ENCODE measurements at regions not wholly inside any gene's neighbourhood (a gene's known extent, or its start where the extent isn't known, plus 50 kb on each side); places are given as distances from the start of the nearest gene placed in this dataset.
"Not testable (repeated sequence)": the region's sequence is repeated elsewhere in the genome, so short reads cannot be mapped to it uniquely, and the experiment has no call there.

DNA sequence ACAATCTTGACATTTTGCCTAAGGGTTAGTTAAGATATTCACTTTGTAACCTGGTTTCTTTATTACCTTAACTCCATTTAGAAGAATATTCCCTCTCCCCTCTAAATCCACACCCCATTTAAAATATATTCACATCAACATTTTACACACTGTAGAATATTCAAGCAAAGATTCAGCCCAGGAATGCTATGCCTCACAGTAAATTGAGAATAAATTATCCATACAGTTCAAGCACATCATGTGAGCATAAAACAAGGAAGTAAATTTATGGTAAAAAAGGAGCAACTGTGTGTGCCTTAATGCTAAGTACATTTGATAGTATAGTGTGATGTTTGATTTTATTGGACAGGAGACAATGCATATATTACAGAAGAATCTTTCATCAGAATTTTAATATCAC, 806.6 kb upstream of the KIF2B start:
- no peak for DNase-seq

DNA sequence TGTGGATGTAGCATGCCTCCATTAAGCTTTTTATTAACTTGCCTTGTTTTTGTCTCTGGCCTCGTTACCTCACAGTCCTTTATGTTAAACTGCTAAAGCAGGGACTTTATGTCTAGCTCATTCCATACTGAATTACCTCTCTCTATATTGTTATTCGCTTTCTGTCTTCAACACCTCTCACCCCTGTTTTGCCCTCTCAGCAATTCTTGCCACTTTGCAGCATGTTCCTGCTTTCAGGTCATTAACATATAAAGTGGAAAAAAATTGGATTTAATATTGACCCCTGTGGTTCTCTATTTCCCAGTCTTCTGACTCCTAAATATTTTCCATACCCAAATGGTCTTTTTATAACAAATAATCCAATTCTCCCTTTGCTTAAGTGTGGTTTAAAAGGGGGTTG, 810.4 kb upstream of the KIF2B start:
- DNase-seq: no peak

DNA sequence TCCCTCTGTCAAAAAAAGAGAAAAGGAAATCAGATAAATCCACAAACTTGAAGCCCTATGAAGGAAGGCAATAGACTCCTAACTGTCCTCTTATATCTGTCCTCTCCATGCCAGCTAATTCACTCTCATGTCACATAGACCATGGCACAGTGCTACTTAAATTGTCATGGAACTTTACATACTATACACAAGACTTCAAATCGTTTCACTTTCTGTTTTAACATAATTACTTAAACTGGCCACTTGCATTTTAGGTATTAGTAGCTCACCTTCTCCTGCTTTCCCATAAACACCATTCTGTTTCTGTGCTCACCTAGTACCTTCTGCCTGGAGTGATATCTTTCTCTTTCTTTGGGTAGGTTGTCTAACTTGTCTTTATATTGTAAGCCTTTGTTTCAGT, 816.7 kb upstream of the KIF2B start:
- no peak for DNase-seq

DNA sequence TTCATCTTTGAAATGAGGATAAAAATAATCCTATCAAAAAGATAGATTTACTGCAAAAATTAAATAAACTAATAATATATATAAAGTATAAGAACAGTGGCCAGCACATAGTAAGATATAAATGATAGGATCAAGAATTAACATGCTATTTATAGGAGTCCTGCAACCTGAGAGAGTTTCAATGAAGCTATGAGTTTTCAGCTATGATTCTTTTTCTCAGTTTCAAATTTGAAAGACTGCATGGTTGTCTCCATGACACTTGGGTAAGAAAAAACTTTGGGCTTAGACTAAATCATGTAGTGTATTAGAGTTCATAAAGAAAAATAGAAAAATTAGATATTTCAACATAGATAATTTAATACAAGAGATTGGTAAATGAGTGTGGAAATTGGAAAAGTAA, 817.8 kb upstream of the KIF2B start:
- DNase-seq: no peak

DNA sequence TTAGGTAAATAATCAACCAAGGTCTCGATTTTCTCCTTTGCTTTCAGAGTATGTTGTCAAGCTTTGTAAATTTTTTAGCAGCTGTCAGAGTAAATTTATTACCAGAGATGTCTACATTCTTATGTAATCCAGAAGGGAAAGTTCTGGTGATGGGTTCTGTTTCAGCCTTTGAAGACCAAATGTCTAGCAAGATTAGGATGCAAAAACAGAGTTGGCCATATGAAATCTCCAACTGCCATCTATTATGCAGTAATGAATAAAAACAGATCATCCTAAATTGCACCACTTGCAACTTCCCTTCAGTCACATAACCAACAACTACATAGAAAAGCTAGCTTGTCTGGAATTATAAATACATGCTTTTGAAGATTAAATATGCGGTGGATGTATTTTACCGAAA, 826.8 kb upstream of the KIF2B start:
- no peak for DNase-seq

DNA sequence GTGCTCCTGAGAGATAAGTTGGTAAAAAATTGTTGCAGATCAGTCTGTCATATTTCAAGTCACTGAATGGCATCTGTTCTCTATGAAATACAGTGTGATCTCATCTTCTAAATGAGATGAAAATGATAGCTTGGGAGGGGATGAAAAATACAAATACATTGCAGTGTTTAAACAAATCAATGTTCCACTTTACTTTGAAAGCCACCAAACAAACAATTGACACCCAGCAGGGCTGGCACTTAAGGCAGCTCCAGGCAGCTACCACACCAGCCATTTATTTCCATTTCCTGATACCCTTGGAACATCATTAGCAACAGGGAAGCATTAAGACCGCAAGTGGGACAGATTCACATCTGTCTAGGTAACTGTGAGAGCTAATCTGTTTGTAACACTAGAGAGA, 827.6 kb upstream of the KIF2B start:
- DNase-seq: no peak

DNA sequence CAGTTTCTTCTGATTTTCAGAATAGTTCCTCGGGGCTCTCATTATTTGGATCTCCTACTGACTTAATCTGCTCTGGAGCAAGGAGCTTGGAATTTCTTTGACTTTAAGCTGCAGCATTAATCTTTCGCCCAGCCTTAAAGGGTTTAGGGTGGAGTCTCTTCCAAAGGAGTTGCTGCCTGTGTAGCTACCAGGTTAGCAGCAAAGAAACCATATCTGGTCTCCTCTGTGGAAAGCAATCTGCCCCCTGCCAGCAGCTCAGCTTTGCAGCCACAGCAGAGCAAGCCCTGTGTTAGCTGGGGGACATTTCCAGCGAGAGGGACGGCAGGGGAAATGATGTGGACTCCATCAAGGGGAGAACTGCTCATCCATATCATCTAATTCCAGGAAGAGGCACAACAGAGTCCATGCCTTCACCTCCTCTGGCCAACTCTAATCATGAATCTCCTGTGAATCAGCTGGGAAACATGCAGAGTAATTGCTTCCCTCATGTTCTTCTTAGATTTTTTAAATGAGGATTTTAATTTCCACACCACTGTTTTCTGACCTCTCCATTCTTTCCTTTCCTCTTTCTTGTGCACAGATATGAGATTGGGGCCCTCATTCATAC, 827.6 kb upstream of the CA10 start:
- no peak for DNase-seq

DNA sequence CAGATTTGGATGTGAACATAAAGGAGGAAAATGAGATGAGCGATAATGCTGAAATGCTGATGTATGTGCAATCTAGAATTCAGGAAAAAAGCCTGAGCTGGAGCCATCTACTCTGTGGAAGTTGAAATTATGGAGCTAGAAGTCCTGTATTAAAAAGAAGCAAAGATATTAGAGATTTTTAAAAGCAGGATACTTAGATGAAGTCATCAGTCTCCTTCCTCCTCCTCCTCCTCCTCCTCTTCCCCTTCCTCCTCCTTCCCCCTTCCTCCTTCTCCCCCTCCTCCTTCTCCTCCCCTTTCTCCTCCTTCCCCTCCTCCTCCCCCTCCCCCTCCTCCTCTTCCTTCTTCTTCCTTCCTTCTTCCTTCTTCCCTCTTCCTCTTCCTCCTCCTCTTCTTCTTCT, 823.8 kb upstream of the CA10 start:
- DNase-seq: no peak

DNA sequence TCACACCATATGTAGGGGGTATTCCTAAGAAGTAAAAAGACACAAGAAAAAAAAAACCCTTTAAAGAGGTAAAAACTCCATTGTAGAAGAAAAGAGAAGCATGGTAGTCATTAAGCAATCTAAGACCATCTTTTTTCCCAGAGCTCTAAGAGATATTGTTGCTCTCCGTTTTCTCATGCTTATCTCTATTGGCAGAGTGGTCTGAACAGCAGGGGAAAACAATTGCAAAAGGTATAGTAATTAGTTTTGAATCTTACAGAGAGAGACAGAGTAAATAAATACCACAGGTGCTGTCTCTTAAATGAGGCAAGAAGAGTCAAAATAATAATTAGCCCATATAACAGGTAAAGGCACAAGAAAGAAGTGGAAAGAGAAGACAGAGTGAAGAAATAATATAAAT, 821.4 kb upstream of the CA10 start:
- DNase-seq: no peak

DNA sequence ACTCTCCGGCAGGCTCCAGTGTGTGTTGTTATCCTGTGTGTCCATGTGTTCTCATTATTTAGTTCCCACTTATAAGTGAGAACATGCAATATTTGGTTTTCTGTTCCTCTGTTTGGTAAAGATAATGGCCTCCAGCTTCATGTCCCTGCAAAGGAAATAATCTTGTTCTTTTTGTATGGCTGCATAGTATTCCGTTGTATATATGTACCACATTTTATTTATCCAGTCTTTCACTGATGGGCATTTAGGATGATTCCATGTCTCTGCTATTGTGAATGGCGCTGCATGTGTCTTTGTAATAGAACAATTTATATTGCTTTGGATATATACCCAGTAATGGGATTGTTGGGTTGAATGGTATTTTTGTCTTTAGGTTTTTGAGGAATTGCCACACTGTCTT, 807.3 kb upstream of the CA10 start:
- no peak for DNase-seq

DNA sequence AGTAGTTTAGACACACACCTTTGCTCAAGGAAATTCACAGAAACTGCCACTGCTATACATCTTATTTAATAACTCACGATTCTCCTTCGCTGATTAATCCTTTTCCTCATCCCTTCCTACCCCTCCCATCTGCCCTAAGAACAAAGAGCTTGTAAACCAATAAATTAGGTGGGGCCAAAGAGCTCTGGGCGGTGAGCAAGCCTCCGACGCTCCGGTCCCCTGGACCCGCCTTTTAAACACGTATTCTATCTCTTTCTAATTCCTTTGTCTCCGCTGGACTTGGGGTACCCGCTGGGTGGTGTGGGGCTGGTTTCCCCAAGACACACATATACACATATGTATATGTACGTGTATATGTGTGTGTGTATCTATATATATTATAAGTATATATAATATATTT, 803.2 kb upstream of the CA10 start:
- DNase-seq: not testable (repeated sequence)

DNA sequence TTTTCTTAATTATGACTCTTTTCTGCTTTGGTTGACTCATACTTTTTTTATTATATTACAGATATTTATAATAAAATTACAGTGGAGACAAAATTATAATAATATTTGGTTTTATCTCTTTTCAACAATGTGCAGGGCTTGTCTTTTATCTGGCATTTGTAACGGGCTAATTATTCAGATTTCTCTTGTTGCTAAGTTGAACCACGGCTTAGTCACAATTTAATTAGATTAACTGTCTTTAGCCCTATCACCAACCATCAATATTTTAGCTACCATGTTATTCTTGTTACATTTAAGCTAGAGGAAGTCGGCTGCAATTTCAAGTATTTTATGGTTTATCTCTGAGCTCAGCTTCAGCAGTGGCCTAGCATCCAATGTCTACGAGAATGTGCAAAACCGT, 798.9 kb upstream of the CA10 start:
- DNase-seq: no peak

DNA sequence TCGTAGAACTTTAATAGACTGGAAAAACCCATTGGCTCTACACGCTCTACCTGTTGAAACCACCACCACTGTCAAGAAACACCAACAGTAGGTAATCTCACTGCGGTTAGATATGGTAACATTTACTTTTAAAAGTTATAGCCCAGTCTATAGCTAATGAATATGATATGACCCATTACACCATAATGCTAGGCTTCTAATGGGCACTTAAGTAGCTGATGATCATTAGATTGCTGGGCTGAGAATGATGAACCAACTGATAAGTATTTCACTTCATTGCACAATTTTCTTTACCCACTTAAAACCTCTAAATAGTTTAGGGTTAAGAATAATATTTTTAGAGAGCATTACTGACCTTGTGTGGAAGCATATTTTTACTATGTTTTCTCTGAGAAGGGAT, 788.9 kb upstream of the CA10 start:
- DNase-seq: no peak

DNA sequence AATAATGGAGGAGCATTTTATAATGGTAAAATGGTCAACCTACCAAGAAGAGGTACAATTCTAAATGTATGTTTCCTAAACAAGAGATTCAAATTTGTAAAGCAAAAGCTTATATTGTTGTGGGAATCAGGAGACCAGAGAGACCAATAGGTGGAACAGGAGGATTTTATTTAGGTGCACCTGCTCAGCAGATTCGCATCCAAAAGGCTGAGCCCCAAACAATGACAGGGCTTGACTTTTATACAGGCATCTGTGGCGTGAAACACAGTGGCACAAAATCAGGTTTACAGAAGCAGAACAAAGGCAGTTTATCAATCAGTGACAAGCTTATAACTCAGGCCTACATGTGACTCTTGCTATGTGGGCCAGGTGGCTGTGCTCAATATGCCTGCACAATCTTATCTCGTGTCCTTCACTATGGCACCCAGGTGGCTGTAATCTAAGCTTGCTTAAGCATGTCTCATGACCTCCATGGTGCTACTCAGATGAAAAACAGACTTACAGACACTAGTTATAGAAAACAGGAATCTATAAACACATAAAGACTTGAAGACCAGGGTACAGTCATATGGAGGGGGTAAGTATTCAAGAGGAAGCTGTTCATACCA, 780.2 kb upstream of the CA10 start:
- no peak for DNase-seq

DNA sequence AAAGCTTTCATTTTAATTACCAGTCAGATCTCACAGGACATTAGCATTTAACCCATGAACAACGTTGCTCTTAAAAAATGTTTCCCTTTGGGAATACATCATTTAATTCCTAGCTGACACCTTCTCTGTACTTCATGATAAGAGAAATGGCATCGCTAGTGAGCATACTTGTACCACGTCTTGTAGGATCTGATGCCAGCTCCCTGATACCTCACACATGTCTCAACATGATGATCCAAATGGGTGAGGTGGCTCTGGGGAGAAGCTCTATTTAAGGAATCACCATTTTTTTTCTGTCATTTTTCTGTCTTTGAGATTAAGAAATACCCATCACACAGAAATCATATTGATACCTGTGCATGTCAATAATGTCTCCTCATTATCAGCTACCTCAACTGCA, 772.1 kb upstream of the CA10 start:
- DNase-seq: no peak

DNA sequence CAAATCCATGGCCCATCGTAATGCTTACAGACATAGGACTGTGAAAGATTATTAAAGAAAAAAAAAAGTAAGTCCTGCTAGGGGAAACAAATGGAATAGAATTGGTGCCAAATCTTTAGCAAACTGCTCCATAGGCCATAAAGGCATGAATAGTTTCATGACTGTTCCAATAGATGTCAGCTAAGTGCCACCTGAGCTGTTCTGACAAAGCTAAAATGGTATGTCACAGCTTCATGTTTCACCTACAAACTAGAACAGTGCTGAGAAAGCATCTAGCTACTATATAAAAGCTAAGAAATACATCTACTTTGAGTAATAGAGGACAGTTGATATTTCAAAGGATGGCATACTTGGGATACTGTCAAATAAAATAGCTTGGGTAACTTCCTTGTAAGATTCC, 771.6 kb upstream of the CA10 start:
- DNase-seq: no peak

DNA sequence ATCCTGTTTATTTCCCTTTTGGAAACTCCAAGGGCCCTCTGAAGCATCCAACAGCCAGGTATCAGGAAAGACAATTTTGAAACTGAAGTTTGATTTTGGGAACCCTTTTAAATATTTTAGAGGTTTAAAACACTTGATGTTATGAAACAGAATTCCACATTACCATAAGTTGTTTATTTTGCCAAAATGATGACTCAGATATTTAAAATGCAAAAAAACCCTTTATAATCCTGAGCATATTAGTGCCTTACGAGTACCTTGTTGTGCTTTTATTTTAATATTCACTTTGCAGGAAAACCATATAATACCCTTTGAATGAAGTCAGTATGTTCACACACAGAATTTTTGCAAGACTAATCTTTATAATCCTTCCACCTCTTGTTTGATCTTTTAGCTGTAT, 765.1 kb upstream of the CA10 start:
- DNase-seq: no peak

DNA sequence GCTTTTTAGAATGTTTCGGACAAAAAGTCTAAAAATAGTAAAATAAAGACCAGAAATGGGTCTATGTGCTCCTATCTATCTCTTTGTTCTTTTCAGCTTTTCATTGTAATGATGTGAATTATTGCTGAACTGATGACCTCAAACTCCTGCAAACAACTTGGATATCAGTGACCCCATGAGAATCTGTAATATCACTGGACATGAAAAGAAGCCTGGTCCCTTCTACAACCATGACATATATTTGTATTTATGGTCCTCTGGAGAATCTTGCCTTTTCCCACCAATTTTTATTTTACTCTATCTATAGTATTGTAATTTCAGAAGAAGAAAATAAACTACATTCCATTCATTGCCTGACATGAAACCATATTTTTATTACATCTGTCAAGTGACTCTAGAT, 740.7 kb upstream of the CA10 start:
- no peak for DNase-seq

DNA sequence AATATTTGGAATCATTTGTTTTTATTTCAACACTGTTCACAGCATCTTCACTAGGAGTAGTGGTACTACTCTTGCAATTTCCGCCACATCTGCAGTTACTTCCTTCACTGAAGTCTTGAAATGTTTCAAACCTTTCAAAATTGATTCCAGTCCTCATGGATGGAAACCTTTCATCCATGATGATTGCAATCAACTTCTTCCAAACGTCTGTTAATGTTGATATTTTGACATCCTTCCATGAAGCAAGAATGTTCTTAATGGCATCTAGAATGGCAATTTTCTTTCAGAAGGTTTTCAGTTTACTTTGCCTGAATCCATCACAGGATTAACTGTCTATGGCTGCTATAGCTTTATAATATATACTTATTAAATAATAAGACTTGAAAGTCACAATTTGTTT, 736.8 kb upstream of the CA10 start:
- no peak for DNase-seq

DNA sequence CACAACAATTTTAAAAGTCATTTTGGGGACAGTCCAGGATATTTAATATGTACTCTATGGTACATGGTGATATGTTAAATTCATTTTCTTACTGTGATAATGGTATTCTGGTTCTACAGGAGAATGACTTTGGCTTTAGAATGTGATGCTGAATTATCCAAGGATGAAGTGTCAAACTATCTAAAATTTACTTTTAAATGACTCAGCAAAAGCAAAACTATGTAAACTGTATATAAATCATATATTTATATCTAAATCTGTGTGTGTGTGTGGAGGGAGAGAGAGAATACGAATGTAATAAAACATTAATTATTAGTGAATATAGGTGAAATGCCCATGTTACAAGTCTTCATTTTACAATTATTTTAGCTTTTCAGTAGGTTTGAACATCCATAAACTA, 733.8 kb upstream of the CA10 start:
- DNase-seq: no peak

DNA sequence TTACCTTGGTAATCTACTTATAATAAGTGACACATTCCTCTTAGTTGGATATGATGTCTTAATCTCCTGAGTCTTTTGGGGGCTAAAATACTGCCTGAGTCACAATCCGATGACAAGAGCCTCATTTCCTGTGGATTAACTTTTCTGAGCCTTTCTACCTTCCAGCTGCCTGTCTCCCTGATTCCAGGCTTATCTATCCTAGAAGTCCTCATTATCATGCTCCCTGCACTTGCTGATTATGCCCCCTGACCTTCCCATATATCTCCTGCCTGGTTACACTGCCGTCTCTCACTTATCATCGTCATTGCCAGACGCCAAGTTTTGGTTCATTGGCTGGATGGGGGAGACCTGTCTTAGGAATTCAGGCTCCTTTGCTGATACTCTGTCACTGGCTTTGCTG, 727.4 kb upstream of the CA10 start:
- no peak for DNase-seq

DNA sequence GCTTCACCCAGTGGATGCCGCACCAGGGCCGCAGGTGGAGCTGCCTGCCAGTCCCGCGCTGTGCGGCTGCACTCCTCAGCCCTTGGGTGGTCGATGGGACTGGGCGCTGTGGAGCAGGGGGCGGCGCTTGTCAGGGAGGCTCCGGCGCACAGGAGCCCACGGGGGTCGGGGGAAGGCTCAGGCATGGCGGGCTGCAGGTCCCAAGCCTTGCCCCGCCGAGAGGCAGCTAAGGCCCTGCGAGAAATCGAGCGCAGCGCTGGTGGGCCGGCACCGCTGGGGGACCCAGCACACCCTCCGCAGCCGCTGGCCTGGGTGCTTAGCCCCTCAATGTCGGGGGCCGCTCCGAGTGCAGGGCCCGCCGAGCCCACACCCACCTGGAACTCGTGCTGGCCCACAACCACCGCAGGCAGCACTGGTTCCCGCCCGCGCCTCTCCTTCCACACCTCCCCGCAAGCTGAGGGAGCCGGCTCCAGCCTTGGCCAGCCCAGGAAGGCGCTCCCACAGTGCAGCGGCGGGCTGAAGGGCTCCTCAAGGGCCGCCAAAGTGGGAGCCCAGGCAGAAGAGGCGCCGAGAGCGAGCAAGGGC, 725.5 kb upstream of the CA10 start:
- not testable (repeated sequence) for DNase-seq

DNA sequence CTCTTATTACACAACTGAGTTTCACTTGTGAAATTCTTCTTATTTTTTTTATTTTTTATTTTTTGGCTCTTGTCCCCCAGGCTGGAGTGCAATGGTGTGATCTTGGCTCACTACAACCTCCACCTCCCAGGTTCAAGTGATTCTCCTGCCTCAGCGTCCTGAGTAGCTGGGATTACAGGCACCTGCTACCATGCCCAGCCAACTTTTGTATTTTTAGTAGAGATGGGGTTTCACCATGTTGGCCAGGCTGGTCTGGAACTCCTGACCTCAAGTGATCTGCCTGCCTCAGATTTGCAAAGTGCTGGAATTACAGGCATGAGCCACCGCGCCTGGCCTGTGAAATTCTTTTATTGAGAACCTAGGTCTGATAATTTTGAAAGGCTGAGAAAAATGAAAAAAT, 688.3 kb upstream of the CA10 start:
- DNase-seq: not testable (repeated sequence)

DNA sequence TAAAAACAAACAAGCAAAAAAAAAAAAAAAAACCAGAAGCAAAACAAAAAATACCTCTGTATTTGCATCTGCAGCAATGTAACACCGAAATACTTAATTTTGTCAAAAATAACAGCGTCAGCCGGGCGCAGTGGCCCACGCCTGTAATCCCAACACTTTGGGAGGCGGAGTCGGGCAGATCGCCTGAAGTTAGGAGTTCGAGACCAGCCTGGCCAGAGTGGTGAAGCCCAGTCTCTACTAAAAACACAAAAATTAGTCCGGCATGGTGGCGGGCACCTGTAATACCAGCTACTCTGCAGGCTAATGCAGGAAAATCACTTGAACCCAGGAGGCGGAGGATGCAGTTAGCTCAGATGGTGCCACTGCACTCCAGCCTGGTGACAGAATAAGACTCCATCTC, 683.5 kb upstream of the CA10 start:
- DNase-seq: no peak

DNA sequence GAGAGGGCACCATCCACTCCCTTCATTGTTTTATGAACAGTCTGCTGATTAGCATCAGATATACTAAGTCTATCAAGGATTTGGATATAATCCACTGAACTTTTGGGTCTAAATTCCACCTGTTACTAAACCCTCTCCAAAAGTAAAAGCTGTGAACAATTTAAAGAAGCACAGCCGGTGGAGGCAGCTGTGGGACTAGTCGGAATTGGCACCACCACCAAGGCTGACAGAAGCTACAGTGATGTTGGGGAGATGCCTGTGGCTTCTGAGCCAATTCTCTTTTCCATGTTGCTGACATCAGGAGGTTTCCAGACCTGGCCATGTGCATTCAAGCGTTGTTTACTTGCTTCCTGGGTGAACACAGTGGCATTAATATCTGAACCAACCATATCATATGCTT, 679.0 kb upstream of the CA10 start:
- no peak for DNase-seq

Data from MV-4-11 (cell line).